AG09309 (cell line): ENCODE measurements at regions not wholly inside any gene's neighbourhood (a gene's known extent, or its start where the extent isn't known, plus 50 kb on each side); places are given as distances from the start of the nearest gene placed in this dataset.

Source experiments
- DNase-seq: peaks from one replicate; pipeline ENCODE4 v3.0.0-alpha.2; 2010; ENCODE audit warnings: low read depth
- H3K4me3 ChIP-seq: 2 replicates; pipeline ENCODE4 v1.5.1; 2011; ENCODE audit warnings: mild to moderate bottlenecking, low read depth, low read length, moderate library complexity; ENCODE audit not compliant: control insufficient read depth
- CTCF ChIP-seq: IDR thresholded peaks from 2 replicates; pipeline ENCODE4 v1.5.1; 2011; ENCODE audit warnings: mild to moderate bottlenecking, low read depth, low read length, inconsistent platforms; ENCODE audit not compliant: insufficient read depth, control insufficient read depth; ENCODE audit errors: missing control alignments

DNA sequence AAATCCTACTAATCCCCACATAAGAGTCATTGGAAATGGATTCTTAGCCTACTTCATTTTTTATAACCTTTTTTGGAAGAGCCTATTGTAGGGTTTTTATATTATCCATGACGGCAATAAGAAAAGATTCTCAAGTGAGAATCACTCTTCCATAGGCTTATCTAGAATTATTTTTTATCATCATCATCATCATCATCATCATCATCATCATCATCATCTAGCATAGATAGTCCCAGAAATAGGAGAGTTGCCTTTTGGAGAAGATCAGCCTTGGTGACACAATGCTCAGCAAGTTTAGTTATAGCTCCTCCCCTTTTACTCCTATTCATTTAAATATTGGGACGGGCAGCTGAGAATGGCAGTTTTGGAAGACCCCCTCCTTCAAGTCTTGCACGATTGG, 359.1 kb upstream of the SLC35B3 start:
- no peak for TF ChIP-seq CTCF
- no peak overlapping the region for H3K4me3 ChIP-seq
- no peak for DNase-seq

- H3K4me3 ChIP-seq: no peak overlapping the region
- DNase-seq: no peak
- TF ChIP-seq CTCF: no peak
Observed at GRCh38 chr6:8789878-8790277, 354.5 kb upstream of the SLC35B3 start.

DNA sequence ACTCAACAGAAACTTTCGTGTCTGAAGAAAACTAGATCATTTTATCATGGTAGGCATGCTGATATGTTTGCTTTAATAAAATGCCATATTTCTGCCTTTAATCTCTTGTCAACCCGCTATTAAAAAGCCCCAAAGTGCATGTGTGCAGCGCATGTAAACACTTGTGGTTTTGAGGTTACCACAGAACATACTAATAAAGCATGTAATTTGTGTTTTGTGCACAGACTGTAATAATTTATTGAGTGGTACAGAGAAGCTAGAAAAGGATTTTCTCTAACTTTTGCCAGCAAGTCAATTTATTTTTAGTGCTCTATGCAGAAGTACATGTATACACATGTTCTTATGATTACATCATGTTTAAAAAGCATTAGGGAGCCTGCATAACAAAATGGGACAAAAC, 349.9 kb upstream of the SLC35B3 start:
- no peak for TF ChIP-seq CTCF
- DNase-seq: no peak
- H3K4me3 ChIP-seq: no peak overlapping the region

GRCh38 chr6:8783191-8783590, 347.8 kb upstream of the SLC35B3 start:
- no peak for DNase-seq
- TF ChIP-seq CTCF: no peak

DNA sequence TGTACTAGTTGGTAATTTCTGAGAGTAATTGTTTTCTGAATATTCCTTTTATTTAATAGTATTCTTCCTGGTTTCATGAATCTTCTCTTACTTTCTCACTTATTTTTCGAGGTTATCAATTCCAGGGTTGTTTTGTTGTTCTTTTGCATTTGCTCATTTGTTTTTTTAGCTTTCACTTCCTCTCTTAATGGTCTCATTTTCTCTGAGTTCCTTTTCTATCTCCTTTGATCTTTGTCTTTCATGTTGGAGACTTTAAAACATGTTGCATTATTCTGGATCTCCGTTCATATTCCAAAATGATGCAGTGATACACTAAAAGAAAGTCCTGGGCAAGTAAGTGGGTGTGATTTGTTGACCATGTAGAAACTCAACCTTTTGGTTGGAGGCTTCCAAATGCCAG, 345.3 kb upstream of the SLC35B3 start:
- H3K4me3 ChIP-seq: no peak overlapping the region
- no peak for TF ChIP-seq CTCF
- DNase-seq: no peak

More at GRCh38 chr6:8783191-8783590, 347.8 kb upstream of the SLC35B3 start:
- no peak overlapping the region for H3K4me3 ChIP-seq

DNA sequence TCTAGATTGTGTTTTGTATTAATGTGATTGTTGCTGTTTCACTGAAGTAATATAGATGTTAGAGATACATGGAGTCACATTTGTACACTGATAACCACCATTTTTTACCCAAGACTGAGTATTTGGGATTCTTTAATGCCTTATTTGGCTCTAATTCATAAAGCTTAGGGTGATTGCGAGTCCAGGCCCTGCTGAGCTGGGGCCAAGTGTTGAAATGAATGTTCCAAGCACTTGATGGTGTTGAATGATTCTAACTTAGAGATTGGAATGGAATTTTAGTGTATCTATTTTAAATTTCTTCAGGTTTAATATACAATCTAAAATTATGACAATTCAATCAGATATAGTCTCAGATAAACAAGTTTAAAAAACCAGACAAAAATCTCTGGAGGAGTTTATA, 329.4 kb upstream of the SLC35B3 start:
- DNase-seq: no peak
- H3K4me3 ChIP-seq: no peak overlapping the region
- TF ChIP-seq CTCF: no peak

DNA sequence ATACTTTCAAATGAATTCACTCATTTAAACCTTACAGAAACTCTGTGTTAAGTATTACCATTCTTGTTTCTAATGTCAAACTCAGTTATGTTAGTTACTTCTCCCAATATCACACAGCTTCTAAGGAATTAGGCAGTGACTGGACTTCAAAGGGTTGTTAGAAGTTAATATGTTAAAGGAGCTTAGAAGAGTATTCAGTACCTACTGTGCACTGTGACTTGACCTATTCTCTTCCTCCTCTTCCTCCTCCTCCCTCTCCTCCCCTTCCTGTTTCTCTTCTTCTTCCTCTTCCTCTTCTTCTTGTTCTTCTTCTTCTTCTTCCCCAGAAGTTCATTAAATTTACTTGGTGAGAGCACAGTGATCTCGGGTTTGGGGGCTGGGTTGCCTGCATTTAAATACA, 325.6 kb upstream of the SLC35B3 start:
- TF ChIP-seq CTCF: no peak
- no peak for DNase-seq
- H3K4me3 ChIP-seq: no peak overlapping the region
